ENCODE measurements at regions not wholly inside any gene's neighbourhood (a gene's known extent, or its start where the extent isn't known, plus 50 kb on each side); places are given as distances from the start of the nearest gene placed in this dataset.

DNA sequence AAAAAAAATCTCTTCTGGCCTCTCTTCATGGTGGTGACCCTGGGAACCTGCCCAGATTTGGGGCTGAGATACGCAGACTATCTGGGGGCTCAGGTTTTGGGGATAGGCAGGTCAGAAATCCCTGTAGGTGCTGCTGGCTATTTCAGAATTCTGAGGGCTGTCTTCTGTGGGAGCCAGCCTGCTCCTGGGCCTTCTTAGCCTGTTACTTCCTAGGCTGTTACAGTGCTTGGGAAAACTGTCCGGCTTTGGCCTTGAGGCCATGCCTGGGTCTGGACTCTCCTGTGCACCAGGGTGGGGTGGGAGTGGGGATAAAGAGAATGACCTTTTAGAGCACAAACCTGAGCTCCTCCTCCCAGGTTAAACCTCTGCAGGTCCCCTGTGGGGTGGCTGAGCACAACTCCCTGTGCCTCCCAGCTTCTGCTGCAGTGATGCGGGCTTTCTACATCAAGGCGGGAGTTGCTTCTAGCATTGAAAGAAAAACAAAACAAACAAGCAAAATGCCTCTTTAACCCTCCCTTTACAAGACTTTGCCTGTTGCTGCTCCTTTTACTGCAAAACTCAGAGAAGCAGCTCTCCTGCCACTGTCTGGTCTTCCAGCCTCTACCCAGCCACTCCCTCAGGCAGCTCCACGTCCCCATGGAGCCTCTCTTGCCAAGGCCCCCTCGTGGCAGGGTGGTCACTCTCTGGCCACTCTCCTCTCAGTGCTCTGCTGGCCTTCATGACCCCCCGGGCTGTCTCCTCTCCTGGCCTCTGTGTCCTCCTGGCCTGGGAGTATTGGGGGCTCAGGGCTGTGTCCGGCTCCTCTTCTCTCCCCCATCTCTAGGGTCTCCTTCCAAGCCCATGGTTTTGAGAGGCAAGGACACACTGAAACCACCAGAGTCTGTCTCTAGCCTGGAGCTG, 293.0 kb upstream of the HS6ST1 start:
- TF ChIP-seq, protein P1, sequence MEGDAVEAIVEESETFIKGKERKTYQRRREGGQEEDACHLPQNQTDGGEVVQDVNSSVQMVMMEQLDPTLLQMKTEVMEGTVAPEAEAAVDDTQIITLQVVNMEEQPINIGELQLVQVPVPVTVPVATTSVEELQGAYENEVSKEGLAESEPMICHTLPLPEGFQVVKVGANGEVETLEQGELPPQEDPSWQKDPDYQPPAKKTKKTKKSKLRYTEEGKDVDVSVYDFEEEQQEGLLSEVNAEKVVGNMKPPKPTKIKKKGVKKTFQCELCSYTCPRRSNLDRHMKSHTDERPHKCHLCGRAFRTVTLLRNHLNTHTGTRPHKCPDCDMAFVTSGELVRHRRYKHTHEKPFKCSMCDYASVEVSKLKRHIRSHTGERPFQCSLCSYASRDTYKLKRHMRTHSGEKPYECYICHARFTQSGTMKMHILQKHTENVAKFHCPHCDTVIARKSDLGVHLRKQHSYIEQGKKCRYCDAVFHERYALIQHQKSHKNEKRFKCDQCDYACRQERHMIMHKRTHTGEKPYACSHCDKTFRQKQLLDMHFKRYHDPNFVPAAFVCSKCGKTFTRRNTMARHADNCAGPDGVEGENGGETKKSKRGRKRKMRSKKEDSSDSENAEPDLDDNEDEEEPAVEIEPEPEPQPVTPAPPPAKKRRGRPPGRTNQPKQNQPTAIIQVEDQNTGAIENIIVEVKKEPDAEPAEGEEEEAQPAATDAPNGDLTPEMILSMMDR (IDR thresholded peaks at IDR 0.05), result no peak
- TF ChIP-seq EP300 (IDR thresholded peaks at IDR 0.05), result no peak
- TF ChIP-seq POLR2A (IDR thresholded peaks at IDR 0.05), result no peak

All from ovary (tissue), 3 donors.